Panc1 (cell line): ENCODE measurements at regions not wholly inside any gene's neighbourhood (a gene's known extent, or its start where the extent isn't known, plus 50 kb on each side); places are given as distances from the start of the nearest gene placed in this dataset.

Source experiments
- ATAC-seq: fragments of 200-7000 bp; cut with Tn5 transposase; 2 replicates; pipeline ENCODE4 v1.9.1; 2020; ENCODE audit warnings: mild to moderate bottlenecking, moderate library complexity
- BruUV-seq: library from RNA; stranded (reverse); fragments of 400-500 nt; replicated peaks from 2 replicates; lab custom pipeline; 2021; lab: Mats Ljungman, UMichigan
- CTCF ChIA-PET: fragments of 300-600 bp; sonication (Branson Sonifier 250); formaldehyde crosslinking; loops from one replicate; lab custom pipeline; 2022; ENCODE audit warnings: antibody characterized with exemption; lab: Charles Lee
- POLR2A ChIA-PET: fragments of 300-600 bp; sonication (Branson Sonifier 250); formaldehyde crosslinking; loops from one replicate; lab custom pipeline; 2022; ENCODE audit warnings: antibody characterized with exemption; lab: Charles Lee
- DNase-seq: peaks from one replicate; pipeline ENCODE4 v3.0.0-alpha.2; 2010; ENCODE audit warnings: low read depth, low spot score
- H3K27ac ChIP-seq: 2 replicates; pipeline ENCODE4 v1.5.1; 2011; ENCODE audit warnings: mild to moderate bottlenecking, low read length, inconsistent platforms
- H3K27me3 ChIP-seq: fragments of 200-500 bp; sonication (Bioruptor generic); 2 replicates; pipeline ENCODE4 v1.6.0; 2014; ENCODE audit warnings: low read length, inconsistent platforms; ENCODE audit not compliant: control insufficient read depth, insufficient read depth
- H3K36me3 ChIP-seq: fragments of 200-500 bp; sonication (Bioruptor generic); 2 replicates; pipeline ENCODE4 v1.5.1; 2014; ENCODE audit warnings: inconsistent platforms, mild to moderate bottlenecking, low read length, moderate library complexity; ENCODE audit not compliant: control insufficient read depth, insufficient read depth
- H3K4me1 ChIP-seq: 2 replicates; pipeline ENCODE4 v1.5.1; 2011; ENCODE audit warnings: inconsistent platforms, mild to moderate bottlenecking, low read length, moderate library complexity; ENCODE audit not compliant: control insufficient read depth, insufficient read depth
- H3K4me3 ChIP-seq, 2 experiments: 2 replicates each; pipeline ENCODE4 v1.5.1; 2011 to 2012; ENCODE audit warnings: low read depth in 2 of 2, low read length in 2 of 2, mild to moderate bottlenecking in 2 of 2, inconsistent platforms in 1 of 2, moderate library complexity in 1 of 2
- H3K9me3 ChIP-seq: fragments of 200-500 bp; sonication (Bioruptor generic); 2 replicates; pipeline ENCODE4 v1.5.1; 2014; ENCODE audit warnings: low read depth, mild to moderate bottlenecking, inconsistent platforms, low read length, moderate library complexity; ENCODE audit not compliant: control insufficient read depth, insufficient read depth
- POLR2AphosphoS5 ChIP-seq: IDR thresholded peaks from 2 replicates; pipeline ENCODE4 v1.6.1; 2012; ENCODE audit warnings: mild to moderate bottlenecking, low read depth, low read length, moderate library complexity
- REST ChIP-seq, 2 experiments: IDR thresholded peaks; 2 replicates each; pipeline ENCODE4 v1.6.1; 2011 to 2012; ENCODE audit warnings: low read depth in 2 of 2, control low read depth in 1 of 2, low read length in 1 of 2, mild to moderate bottlenecking in 1 of 2, moderate library complexity in 1 of 2; ENCODE audit not compliant: insufficient read depth in 1 of 2
- SIN3A ChIP-seq: IDR thresholded peaks from 2 replicates; pipeline ENCODE4 v1.6.1; 2012; ENCODE audit warnings: low read depth, mild to moderate bottlenecking, low read length, moderate library complexity, borderline replicate concordance; ENCODE audit not compliant: insufficient read depth
- TCF7L2 ChIP-seq: IDR thresholded peaks from 2 replicates; pipeline ENCODE4 v1.6.1; 2011; ENCODE audit warnings: mild to moderate bottlenecking, low read depth, low read length, inconsistent platforms
- in situ Hi-C: cut with HindIII; loops from 2 replicates; pipeline ENCODE4 v1.10.0; 2016; ENCODE audit warnings: low sequenced_read_pairs, low pct_unique_long_range_greater_than_20kb
- intact Hi-C: fragments of 100-400 bp; cut with micrococcal nuclease; formaldehyde crosslinking; loops from one replicate; pipeline ENCODE4 v1.10.0; 2022; ENCODE audit not compliant: unreplicated experiment
- TF ChIP-seq, protein P1 (sequence below): fragments of 450-650 bp; IDR thresholded peaks from 2 replicates; pipeline ENCODE4 v1.5.1; 2017; ENCODE audit warnings: mild to moderate bottlenecking

DNA sequence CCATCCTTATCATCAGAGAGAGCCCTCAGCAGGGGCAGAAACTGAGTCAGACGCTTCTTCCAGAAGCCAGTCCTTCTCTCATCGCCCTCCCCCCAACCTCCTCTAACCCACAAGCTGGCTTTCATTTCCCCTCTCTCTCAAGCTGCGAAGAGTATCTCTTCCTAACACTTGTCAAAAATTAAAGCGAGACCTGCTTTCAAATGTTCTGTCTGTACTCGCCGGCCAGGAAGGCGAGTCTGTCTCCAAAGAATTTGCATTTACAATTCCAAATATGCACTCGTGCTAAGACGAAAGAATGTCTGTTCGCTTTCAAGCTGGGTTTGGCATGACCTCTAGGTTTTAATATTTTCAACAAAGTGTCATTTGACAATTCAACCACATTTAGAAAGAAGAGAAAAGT lies 140.4 kb downstream of the RGS9 start:
- ATAC-seq: no peak
- intact Hi-C loops: loop anchor here (5.0 to 10.0 kb wide), 2 partner anchors 280 to 887 kb away; no protein-coding TSS in a partner anchor
- Histone ChIP-seq H3K36me3 (no peaks in the 10 kb centered on the region), H3K9me3 (no peaks in the 10 kb centered on the region), H3K27me3 (no peaks in the 10 kb centered on the region), H3K4me3 (no peak overlapping the region), H3K27ac (no peak overlapping the region), H3K4me1 (peaks cover 3% of the 10 kb centered on the region; the same call in 1 of the 2 replicates)
- DNase-seq: no peak
- no peak for TF ChIP-seq REST (IDR thresholded peaks at IDR 0.05; ENCODE audit: insufficient read depth in 1 of 2, low read depth in 2 of 2, low read length in 1 of 2)
- TF ChIP-seq SIN3A: no peak
- no peak for TF ChIP-seq TCF7L2
- no peak for TF ChIP-seq POLR2AphosphoS5
- TF ChIP-seq, protein P1, sequence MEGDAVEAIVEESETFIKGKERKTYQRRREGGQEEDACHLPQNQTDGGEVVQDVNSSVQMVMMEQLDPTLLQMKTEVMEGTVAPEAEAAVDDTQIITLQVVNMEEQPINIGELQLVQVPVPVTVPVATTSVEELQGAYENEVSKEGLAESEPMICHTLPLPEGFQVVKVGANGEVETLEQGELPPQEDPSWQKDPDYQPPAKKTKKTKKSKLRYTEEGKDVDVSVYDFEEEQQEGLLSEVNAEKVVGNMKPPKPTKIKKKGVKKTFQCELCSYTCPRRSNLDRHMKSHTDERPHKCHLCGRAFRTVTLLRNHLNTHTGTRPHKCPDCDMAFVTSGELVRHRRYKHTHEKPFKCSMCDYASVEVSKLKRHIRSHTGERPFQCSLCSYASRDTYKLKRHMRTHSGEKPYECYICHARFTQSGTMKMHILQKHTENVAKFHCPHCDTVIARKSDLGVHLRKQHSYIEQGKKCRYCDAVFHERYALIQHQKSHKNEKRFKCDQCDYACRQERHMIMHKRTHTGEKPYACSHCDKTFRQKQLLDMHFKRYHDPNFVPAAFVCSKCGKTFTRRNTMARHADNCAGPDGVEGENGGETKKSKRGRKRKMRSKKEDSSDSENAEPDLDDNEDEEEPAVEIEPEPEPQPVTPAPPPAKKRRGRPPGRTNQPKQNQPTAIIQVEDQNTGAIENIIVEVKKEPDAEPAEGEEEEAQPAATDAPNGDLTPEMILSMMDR: no peak
- ChIA-PET CTCF (interaction anchor here (0.7 kb wide), 1 partner anchor 155 kb away, joined by 3 read pairs; no protein-coding TSS in a partner anchor), POLR2A (no interaction called here)
- no TSS peak for BruUV-seq
- in situ Hi-C loops: no loop called here
